SU-DHL-6 (cell line): ENCODE measurements at regions not wholly inside any gene's neighbourhood (a gene's known extent, or its start where the extent isn't known, plus 50 kb on each side); places are given as distances from the start of the nearest gene placed in this dataset.
"Not testable (repeated sequence)": the region's sequence is repeated elsewhere in the genome, so short reads cannot be mapped to it uniquely, and the experiment has no call there.

Experiments used
- H2AFZ ChIP-seq: fragments of 200-600 bp; sonication (generic); 2 replicates; pipeline ENCODE4 v1.6.1; 2014; ENCODE audit warnings: low read depth, mild to moderate bottlenecking, moderate library complexity, mixed read lengths, antibody characterized with exemption, low read length; ENCODE audit not compliant: severe bottlenecking
- H3F3A ChIP-seq: fragments of 200-600 bp; shearing (Covaris generic); 2 replicates; pipeline ENCODE4 v1.6.0; 2016; ENCODE audit warnings: antibody characterized with exemption, mild to moderate bottlenecking; ENCODE audit not compliant: insufficient read depth
- H3K27ac ChIP-seq: fragments of 200-600 bp; sonication (generic); 2 replicates; pipeline ENCODE4 v1.5.1; 2016; ENCODE audit warnings: low read depth, mild to moderate bottlenecking, low read length, moderate library complexity, mixed read lengths
- H3K27me3 ChIP-seq: fragments of 200-600 bp; sonication (generic), shearing (Covaris generic); 2 replicates; pipeline ENCODE4 v1.6.0; 2014; ENCODE audit warnings: mild to moderate bottlenecking, low read length
- H3K36me3 ChIP-seq: fragments of 200-600 bp; sonication (generic); 2 replicates; pipeline ENCODE4 v1.6.1; 2014; ENCODE audit warnings: mild to moderate bottlenecking, low read length, mixed read lengths
- H3K4me2 ChIP-seq: fragments of 300-600, 200-600 bp; shearing (Covaris generic), sonication (generic); 2 replicates; pipeline ENCODE4 v1.6.0; 2014; ENCODE audit warnings: low read length, low read depth, mild to moderate bottlenecking; ENCODE audit not compliant: poor library complexity, severe bottlenecking
- H3K4me3 ChIP-seq: fragments of 200-600 bp; sonication (generic); 2 replicates; pipeline ENCODE4 v1.5.1; 2014; ENCODE audit warnings: antibody characterized with exemption, low read length, mild to moderate bottlenecking, mixed read lengths; ENCODE audit not compliant: insufficient read depth, poor library complexity, severe bottlenecking
- H3K79me2 ChIP-seq: fragments of 200-600 bp; sonication (generic); 2 replicates; pipeline ENCODE4 v1.6.1; 2014; ENCODE audit warnings: mild to moderate bottlenecking, low read length, moderate library complexity; ENCODE audit not compliant: insufficient read depth
- H3K9ac ChIP-seq: fragments of 200-600 bp; sonication (generic); 2 replicates; pipeline ENCODE4 v1.7.0; 2014; ENCODE audit warnings: mild to moderate bottlenecking, low read length
- H3K9me2 ChIP-seq: fragments of 200-600 bp; sonication (generic); replicated peaks from 2 replicates; pipeline ENCODE4 v1.6.1; 2014; ENCODE audit warnings: low read length; ENCODE audit not compliant: insufficient read depth
- H3K9me3 ChIP-seq: fragments of 200-600 bp; sonication (generic); 2 replicates; pipeline ENCODE4 v1.6.1; 2014; ENCODE audit warnings: low read length, mixed read lengths; ENCODE audit not compliant: insufficient read depth
- H4K20me1 ChIP-seq: fragments of 200-600 bp; sonication (generic); 2 replicates; pipeline ENCODE4 v1.6.1; 2014; ENCODE audit warnings: low read depth, mild to moderate bottlenecking, antibody characterized with exemption, low read length, moderate library complexity, mixed read lengths
- CTCF ChIP-seq: fragments of 200-600 bp; sonication (generic); IDR thresholded peaks from one replicate; pipeline ENCODE4 v1.5.1; 2017; ENCODE audit warnings: antibody characterized with exemption, mild to moderate bottlenecking, low read length, moderate library complexity; ENCODE audit not compliant: insufficient read depth, poor library complexity, severe bottlenecking
- EZH2phosphoT487 ChIP-seq: fragments of 200-600 bp; sonication (generic), shearing (Covaris generic); conservative IDR thresholded peaks from 2 replicates; pipeline ENCODE4 v1.6.1; 2018; ENCODE audit warnings: mild to moderate bottlenecking, antibody characterized with exemption, low read length, moderate library complexity, mixed read lengths

GRCh38 chr1:68770817-68771216 lies 273.9 kb upstream of the DEPDC1 start:
- Histone ChIP-seq H3F3A (no peaks in the 10 kb centered on the region), H4K20me1 (no peaks in the 10 kb centered on the region), H3K4me2 (no peak overlapping the region), H3K36me3 (no peaks in the 10 kb centered on the region), H3K79me2 (no peaks in the 10 kb centered on the region), H2AFZ (no peak overlapping the region), H3K9me2 (no peaks in the 10 kb centered on the region), H3K9me3 (no peaks in the 10 kb centered on the region), H3K9ac (no peak overlapping the region), H3K27ac (no peak overlapping the region), H3K4me3 (no peak overlapping the region), H3K27me3 (no peaks in the 10 kb centered on the region)
- TF ChIP-seq EZH2phosphoT487 (no peak), CTCF (no peak)

- Histone ChIP-seq H3K4me2 (no peak overlapping the region), H2AFZ (no peak overlapping the region), H3F3A (no peaks in the 10 kb centered on the region), H3K9ac (no peak overlapping the region), H3K9me3 (no peaks in the 10 kb centered on the region), H3K79me2 (no peaks in the 10 kb centered on the region), H4K20me1 (no peaks in the 10 kb centered on the region), H3K27ac (no peak overlapping the region), H3K27me3 (no peaks in the 10 kb centered on the region), H3K36me3 (no peaks in the 10 kb centered on the region), H3K9me2 (no peaks in the 10 kb centered on the region), H3K4me3 (no peak overlapping the region)
- TF ChIP-seq EZH2phosphoT487 (no peak), CTCF (no peak)
Observed at GRCh38 chr1:68777851-68778250, 281.0 kb upstream of the DEPDC1 start.

- H3K9me2 ChIP-seq, H3K9ac ChIP-seq, H3K27ac ChIP-seq, H3K36me3 ChIP-seq, H2AFZ ChIP-seq, H3K4me2 ChIP-seq, H3F3A ChIP-seq, H3K9me3 ChIP-seq, H3K27me3 ChIP-seq, H3K4me3 ChIP-seq, H3K79me2 ChIP-seq, H4K20me1 ChIP-seq: not testable (repeated sequence)
Observed at GRCh38 chr1:68779841-68780240, 283.0 kb upstream of the DEPDC1 start.

GRCh38 chr1:68780919-68781318 lies 284.0 kb upstream of the DEPDC1 start:
- no peak overlapping the region for H3K27ac ChIP-seq
- H3K9ac ChIP-seq = no peak overlapping the region
- TF ChIP-seq EZH2phosphoT487 = no peak
- no peak for TF ChIP-seq CTCF
- H4K20me1 ChIP-seq = no peaks in the 10 kb centered on the region
- no peaks in the 10 kb centered on the region for H3K9me2 ChIP-seq
- no peak overlapping the region for H3K4me3 ChIP-seq
- H3F3A ChIP-seq = no peaks in the 10 kb centered on the region
- no peaks in the 10 kb centered on the region for H3K9me3 ChIP-seq
- H3K36me3 ChIP-seq = no peaks in the 10 kb centered on the region
- no peaks in the 10 kb centered on the region for H3K27me3 ChIP-seq
- no peak overlapping the region for H3K4me2 ChIP-seq
- H3K79me2 ChIP-seq = no peaks in the 10 kb centered on the region
- H2AFZ ChIP-seq = no peak overlapping the region
